ENCODE measurements at regions not wholly inside any gene's neighbourhood (a gene's known extent, or its start where the extent isn't known, plus 50 kb on each side); places are given as distances from the start of the nearest gene placed in this dataset.
"Not testable (repeated sequence)": the region's sequence is repeated elsewhere in the genome, so short reads cannot be mapped to it uniquely, and the experiment has no call there.

- no peak for DNase-seq (ENCODE audit: low read depth in 2 of 3, low spot score in 1 of 3)
Measured at GRCh38 chr12:131333621-131334440, 377.1 kb upstream of the SFSWAP start.

- no peak for DNase-seq (ENCODE audit: low read depth in 2 of 3, low spot score in 1 of 3)
Measured at GRCh38 chr12:131334835-131335234, 376.1 kb upstream of the SFSWAP start.

DNA sequence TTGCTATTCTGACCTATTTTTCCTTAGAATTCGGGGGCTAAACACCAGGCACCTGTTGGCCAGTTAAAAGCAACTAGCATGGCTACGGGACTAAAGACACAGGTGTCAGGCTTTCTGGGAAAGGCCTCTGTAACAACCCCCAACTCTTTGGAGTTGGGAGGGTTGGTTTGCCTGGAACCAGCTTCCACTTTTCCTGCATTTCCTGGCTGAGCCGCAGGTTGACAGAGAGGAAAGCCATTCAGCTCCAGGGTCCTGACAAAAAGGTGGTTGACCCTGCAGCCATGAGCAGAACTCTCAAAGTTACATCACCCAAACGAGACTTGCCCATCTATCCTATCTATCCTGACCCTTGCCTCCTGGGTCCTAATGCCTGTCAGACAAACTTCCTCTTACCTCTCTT is 375.4 kb upstream of the SFSWAP start:
- DNase-seq (ENCODE audit: low read depth in 2 of 3, low spot score in 1 of 3), result no peak

GRCh38 chr12:131337861-131338260 is 373.0 kb upstream of the SFSWAP start:
- DNase-seq (ENCODE audit: low read depth in 2 of 3, low spot score in 1 of 3), result not testable (repeated sequence)

GRCh38 chr12:131340616-131341210 is 370.2 kb upstream of the SFSWAP start:
- no peak for DNase-seq (ENCODE audit: low read depth in 2 of 3, low spot score in 1 of 3)

DNA sequence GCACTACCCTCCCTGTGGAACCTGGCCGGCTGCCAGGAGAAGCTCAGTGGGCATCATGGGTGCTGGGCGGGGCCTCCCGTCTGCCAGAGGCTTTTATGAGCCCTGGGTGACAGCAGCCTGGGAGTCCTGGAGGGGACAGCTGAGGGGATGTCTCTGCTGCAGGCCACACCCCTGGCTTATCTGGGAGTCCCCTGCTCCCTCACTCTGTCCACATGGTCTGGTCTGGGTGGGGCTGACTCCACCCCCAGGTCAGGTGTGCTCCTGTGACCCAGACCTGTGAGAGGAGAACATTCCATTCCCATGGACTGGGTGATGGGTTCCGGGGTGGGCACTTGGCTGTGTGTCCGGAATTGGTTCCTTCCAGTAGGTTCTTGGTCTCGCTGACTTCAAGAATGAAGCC is 369.3 kb upstream of the SFSWAP start:
- not testable (repeated sequence) for DNase-seq (ENCODE audit: low read depth in 2 of 3, low spot score in 1 of 3)

- DNase-seq (ENCODE audit: low read depth in 2 of 3, low spot score in 1 of 3), result not testable (repeated sequence)
Measured at GRCh38 chr12:131343436-131343835, 367.5 kb upstream of the SFSWAP start.

DNA sequence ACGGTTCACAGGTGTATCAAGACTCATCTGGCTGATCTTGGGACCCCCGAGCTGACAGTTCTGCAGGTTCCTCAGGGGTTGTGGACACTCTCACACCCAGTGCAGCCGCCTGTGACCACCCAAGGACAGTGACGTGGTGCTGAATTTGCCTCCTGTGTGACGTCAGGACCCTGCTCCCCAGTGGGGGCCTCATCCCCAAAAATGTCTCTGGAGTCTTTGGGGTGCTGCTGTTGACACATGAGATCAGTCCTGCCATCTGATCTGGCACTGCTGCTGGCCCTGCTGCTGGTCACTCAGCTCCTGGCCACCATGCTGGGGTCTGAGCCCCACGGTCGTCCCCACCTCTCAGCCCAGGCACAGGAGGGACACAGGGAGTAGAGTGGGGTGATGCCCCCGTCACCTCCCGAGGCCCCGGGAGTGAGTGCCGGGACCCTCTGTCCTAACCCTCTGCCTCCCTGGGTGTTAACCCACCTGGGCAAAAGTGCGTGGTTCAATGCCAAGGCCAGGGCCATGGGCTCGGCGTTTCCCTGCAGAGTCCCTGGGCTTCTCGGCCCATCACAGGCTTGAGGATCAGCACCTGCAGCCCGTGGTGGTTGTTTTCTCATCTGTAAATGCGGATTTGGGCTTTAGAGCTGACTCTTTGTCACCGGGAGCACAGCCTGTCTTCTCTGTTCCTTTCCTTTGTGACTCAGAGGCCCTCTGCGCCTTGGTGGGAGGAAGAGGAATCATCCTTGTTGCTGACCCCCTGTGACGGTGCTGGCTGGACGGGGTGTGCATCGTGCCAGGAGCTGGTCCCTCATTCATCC is 366.0 kb upstream of the SFSWAP start:
- DNase-seq (ENCODE audit: low read depth in 2 of 3, low spot score in 1 of 3), result not testable (repeated sequence)

DNA sequence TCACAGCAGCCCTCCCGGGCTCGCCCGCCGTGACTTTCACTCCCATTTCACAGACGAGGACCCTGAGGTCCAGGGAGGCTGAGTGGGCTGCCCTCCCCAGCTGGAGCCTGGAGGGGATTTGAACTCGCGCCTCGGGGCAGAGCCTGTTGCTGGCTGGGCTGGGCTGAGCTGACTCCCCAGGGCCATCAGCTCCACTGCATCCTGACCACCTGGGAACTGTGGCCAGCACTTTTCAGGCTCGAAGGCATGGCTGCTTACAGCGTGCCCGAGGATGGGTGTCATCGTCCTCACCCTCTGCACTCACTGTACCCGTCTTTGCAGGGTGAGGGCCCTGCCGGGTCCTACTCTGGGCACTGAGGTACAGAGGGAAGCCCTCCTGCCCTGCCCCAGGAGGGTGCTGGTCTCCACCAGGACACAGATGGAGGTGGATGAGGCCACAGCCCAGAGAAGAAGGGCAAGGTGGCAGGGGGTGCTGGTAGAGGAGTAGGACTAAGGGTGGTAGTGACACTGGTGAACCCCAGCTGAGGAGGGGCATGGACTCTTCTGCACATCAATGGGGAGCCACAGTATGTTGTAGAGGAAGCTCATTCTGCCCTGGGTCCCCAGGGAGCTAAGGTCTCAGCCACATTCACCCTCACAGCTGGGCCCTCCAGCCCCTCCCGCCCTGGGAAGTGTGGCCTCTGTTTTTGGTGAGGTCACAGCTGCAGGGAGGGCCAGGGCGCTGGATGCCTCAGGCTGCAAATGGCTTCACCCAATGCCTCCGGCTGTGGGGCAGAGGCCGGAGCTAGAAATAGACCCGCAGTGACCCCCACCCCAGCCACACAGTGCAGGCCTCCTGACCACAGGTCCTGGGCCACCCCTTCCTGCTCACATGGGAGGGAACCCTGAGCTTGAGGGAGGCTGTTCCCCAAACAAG is 365.1 kb upstream of the SFSWAP start:
- DNase-seq (ENCODE audit: low read depth in 2 of 3, low spot score in 1 of 3), result no peak

GRCh38 chr12:131346555-131347344 is 364.1 kb upstream of the SFSWAP start:
- DNase-seq (ENCODE audit: low read depth in 2 of 3, low spot score in 1 of 3), result no peak

- no peak for DNase-seq (ENCODE audit: low read depth in 2 of 3, low spot score in 1 of 3)
Measured at GRCh38 chr12:131347345-131347714, 363.6 kb upstream of the SFSWAP start.

GRCh38 chr12:131347732-131348131 is 363.2 kb upstream of the SFSWAP start:
- no peak for DNase-seq (ENCODE audit: low read depth in 2 of 3, low spot score in 1 of 3)

DNA sequence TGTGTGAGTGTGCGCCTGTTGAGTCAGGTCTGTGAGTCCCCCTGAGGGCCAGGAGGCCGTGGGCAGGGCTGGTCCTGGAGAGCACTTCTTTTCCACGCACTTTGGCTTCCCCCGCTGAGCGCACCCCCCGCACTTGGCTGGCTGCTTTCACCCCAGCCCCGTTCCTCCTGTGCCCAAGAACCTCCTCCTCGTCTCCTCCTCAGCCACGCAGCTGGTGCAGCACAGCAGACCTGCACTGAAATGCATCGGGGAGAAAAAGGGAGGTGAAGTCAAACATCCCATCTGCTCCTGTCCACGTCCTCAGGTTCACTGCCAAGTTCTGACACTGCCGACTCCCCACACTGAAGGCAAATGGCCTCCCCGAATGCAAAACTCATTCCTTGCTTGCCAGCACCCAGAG is 362.7 kb upstream of the SFSWAP start:
- DNase-seq (ENCODE audit: low read depth in 2 of 3, low spot score in 1 of 3), result no peak

DNA sequence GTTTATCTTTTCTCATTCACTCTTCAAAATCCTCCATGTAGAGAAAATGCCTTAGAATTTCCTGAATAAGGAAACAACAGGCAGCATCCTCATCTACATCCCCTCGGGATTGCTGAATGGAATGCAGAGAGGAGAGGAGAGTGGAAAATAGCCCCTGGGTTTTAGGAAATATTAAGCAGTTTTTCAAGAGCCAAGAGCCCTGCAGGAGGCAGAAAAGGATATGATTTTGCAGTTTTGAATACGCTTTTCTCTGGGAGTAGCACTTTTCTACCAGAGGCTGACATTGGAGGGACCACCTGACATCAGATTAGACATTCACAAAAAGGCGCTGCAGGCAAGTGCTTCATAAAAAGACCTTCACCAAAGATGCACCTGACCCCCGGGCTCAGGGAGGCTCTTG is 362.2 kb upstream of the SFSWAP start:
- no peak for DNase-seq (ENCODE audit: low read depth in 2 of 3, low spot score in 1 of 3)

- DNase-seq (ENCODE audit: low read depth in 2 of 3, low spot score in 1 of 3), result no peak
Measured at GRCh38 chr12:131349397-131350127, 361.3 kb upstream of the SFSWAP start.

GRCh38 chr12:131350943-131351318 is 360.0 kb upstream of the SFSWAP start:
- no peak for DNase-seq (ENCODE audit: low read depth in 2 of 3, low spot score in 1 of 3)

DNA sequence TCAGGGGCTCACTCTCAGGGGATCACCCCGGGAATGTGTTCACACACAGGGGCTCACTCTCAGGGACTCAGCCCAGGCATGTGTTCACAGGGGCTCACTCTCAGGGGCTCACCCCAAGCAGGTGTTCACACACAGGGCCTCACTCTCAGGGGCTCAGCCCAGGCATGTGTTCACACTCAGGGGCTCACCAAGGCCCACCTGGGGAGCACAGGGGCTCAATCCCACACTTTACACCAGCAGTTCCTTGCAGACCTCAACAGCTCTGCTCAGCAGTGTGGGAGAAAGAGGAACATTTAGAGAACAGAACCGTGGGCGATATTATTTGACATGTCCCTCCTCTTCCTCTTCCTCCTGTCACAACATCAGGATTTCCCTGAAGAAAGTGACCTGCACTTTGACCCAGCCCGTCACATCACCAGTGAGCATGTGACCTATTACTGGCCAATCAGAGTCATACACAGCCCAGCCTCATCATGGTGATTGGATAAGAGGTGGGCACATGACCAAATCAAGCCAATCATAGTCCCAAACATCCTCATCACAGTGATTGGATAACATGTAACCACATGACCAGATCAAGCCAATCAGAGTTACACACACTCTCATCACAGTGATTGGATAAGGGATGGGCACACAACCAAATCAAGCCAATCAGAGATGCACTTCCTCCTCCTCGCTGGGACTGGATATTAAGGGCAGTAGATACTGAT is 359.4 kb upstream of the SFSWAP start:
- DNase-seq (ENCODE audit: low read depth in 2 of 3, low spot score in 1 of 3), result no peak

DNA sequence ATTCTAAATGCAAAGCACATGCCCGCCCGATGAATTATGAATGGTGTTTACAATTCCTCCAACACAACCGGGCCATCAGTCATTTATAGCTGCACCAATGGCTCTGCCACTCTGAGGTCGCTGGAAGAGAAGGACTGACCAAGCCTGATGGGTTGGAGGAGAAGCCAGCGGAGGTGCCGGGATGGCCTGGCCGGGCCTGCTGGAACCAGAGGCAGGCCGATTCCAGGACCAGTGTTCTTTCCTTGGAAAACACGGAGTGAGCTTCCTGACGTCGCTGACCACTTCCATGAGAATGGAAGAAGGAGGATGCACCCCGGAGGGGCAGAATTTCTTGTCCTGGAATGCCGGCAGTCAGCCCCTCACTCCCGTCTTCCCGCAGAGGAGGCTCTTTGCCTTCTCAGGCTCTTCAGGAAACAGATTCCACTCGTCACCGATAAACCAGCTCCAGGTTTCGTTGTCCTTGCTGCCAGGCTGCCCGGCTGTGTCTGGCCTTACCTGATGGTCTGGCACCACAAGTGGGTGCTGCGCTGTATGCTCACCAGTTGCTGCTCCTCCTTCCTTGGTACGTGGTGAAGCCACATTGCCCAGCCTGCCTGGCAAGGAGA is 358.5 kb upstream of the SFSWAP start:
- DNase-seq (ENCODE audit: low read depth in 2 of 3, low spot score in 1 of 3), result no peak

GRCh38 chr12:131353376-131353775 is 357.5 kb upstream of the SFSWAP start:
- no peak for DNase-seq (ENCODE audit: low read depth in 2 of 3, low spot score in 1 of 3)
